Colonic mucosa (tissue), 4 donors: ENCODE measurements at regions not wholly inside any gene's neighbourhood (a gene's known extent, or its start where the extent isn't known, plus 50 kb on each side); places are given as distances from the start of the nearest gene placed in this dataset.

Experiments
- DNase-seq: peaks from one replicate; pipeline ENCODE4 v3.0.0-alpha.2; 2020
- H3K27ac ChIP-seq: fragments of 200-600 bp; one replicate; pipeline ENCODE4 v1.8.0; 2021
- H3K27me3 ChIP-seq: fragments of 200-600 bp; one replicate; pipeline ENCODE4 v1.8.0; 2021
- H3K36me3 ChIP-seq: fragments of 200-600 bp; one replicate; pipeline ENCODE4 v1.8.0; 2021
- H3K4me1 ChIP-seq: fragments of 200-600 bp; one replicate; pipeline ENCODE4 v1.8.0; 2021; ENCODE audit warnings: mild to moderate bottlenecking
- H3K4me3 ChIP-seq: fragments of 200-600 bp; one replicate; pipeline ENCODE4 v1.8.0; 2021
- H3K9ac ChIP-seq, 2 donors: one replicate each; pipeline ENCODE4 v1.7.0; 2013; ENCODE audit warnings: control low read depth in 2 of 2, low read depth in 2 of 2, low read length in 2 of 2
- H3K9me3 ChIP-seq: fragments of 200-600 bp; one replicate; pipeline ENCODE4 v1.8.0; 2021
- CTCF ChIP-seq: fragments of 200-600 bp; IDR thresholded peaks from one replicate; pipeline ENCODE4 v1.8.0; 2022; ENCODE audit warnings: antibody characterized with exemption, mild to moderate bottlenecking
- intact Hi-C: fragments of 100-400 bp; cut with DNase I; formaldehyde crosslinking; loops from one replicate; pipeline ENCODE4 v1.14.1; 2022
- donor health status: healthy.
- donor health status: DM: no; HTN: no; CAD: no.
- donor health status: DM: no; HTN: no; CAD: no.

- Histone ChIP-seq H3K4me3 (no peak overlapping the region), H3K27ac (no peak overlapping the region), H3K27me3 (no peaks in the 10 kb centered on the region), H3K9ac (no peak overlapping the region), H3K4me1 (no peaks in the 10 kb centered on the region), H3K36me3 (no peaks in the 10 kb centered on the region), H3K9me3 (no peaks in the 10 kb centered on the region)
- DNase-seq: no peak
- intact Hi-C loops: loop anchor here (5.0 kb wide), 1 partner anchor 94 kb away; no protein-coding TSS in a partner anchor
- no peak for TF ChIP-seq CTCF
Measured at GRCh38 chr7:98748090-98748489, 121.7 kb downstream of the TMEM130 start.

DNA sequence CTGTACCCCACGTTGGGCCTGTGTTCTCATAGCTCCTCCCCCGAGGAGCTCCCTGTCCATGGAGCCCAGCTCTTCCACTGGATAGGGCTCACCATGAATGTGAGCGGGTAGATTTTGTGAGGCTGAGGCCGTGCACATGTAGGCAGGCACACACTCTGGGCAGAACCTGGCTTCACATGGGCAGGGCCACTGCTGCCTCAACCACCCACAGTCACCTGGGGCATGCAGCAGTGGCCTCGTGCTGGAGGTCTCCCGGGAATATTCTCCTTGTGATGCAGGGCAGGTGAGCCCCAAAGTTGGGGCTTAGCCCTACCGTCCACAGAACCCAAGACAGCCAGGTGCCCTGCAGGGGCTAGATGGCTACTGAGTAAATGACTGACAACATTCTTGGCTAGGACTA lies 116.6 kb downstream of the TMEM130 start:
- intact Hi-C loops: no loop called here
- Histone ChIP-seq H3K9ac (no peak overlapping the region), H3K36me3 (no peaks in the 10 kb centered on the region), H3K9me3 (no peaks in the 10 kb centered on the region), H3K4me3 (no peak overlapping the region), H3K27me3 (no peaks in the 10 kb centered on the region), H3K27ac (no peak overlapping the region), H3K4me1 (no peaks in the 10 kb centered on the region)
- TF ChIP-seq CTCF: no peak
- DNase-seq: no peak

DNA sequence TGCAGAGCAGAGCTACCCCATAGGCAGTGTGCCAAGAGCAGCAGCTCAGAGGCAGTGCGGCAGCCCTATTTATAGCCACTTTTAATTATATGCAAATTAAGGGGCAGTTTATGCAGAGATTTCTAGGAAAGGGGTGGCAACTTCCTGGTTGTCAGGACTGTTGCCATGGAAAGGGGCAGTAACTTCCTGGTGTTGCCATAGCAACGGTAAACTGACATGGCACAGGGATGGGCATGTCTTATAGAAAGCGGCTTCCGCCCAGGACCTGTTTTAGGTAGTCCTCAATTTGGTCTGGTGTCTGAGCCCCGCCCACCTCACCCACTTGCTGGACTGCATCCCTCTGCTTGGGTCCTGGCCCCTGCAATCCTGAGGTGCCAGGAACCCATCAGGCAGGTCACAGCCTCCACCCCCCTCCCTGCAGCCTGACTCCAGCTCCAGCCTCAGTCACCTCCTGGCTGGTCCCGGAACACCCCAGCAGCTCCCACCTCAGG lies 115.8 kb downstream of the TMEM130 start:
- Histone ChIP-seq H3K9ac (no peak overlapping the region), H3K4me3 (no peak overlapping the region), H3K27ac (no peak overlapping the region), H3K4me1 (no peaks in the 10 kb centered on the region), H3K36me3 (no peaks in the 10 kb centered on the region), H3K27me3 (no peaks in the 10 kb centered on the region), H3K9me3 (no peaks in the 10 kb centered on the region)
- no peak for DNase-seq
- no peak for TF ChIP-seq CTCF
- intact Hi-C loops: no loop called here

DNA sequence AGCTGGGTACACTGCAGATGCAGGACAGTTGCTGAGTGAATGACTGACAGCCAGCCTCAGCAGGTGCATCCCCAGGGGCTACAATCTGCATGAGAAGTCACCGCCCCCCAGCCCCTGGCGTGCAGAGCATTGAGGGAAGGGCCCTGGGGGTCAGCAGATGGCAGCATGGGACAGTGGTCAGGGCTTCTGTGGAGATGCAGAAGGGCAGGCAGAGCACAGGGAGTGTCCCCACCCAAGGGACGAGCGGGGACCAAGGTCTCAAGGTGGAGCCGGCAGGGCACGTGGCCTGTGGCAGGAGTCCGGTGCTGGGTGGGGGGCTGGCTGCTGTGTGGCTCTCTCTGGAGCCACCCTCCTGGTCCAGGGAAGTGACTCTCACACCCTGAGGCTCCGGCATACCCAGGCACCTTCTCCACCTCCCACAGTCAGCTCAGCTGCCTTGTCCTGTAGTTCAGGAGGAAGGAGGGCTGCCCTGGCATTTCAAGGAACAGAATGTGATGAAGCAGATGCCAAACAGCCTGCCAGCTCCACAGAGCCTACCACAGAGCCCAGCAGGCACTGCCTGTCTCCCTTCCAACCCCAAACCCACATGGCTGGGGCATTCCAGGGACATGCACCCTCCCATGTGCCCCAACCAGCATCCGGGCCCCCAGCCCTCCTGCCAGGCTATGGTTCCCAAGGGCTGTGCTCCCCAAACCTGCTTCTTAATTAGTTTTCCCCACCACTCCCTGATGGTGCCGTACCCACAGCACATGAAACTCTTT lies 114.5 kb downstream of the TMEM130 start:
- Histone ChIP-seq H3K4me1 (no peaks in the 10 kb centered on the region), H3K27ac (no peak overlapping the region), H3K9me3 (no peaks in the 10 kb centered on the region), H3K9ac (no peak overlapping the region), H3K27me3 (no peaks in the 10 kb centered on the region), H3K4me3 (no peak overlapping the region), H3K36me3 (no peaks in the 10 kb centered on the region)
- DNase-seq: no peak
- intact Hi-C loops: no loop called here
- TF ChIP-seq CTCF: no peak

- H3K27me3 ChIP-seq: no peaks in the 10 kb centered on the region
- H3K9me3 ChIP-seq: no peaks in the 10 kb centered on the region
- DNase-seq: no peak
- intact Hi-C loops: no loop called here
- H3K9ac ChIP-seq: no peak overlapping the region
- H3K4me1 ChIP-seq: no peaks in the 10 kb centered on the region
- H3K27ac ChIP-seq: no peak overlapping the region
- H3K4me3 ChIP-seq: no peak overlapping the region
- no peak for TF ChIP-seq CTCF
- no peaks in the 10 kb centered on the region for H3K36me3 ChIP-seq
Measured at GRCh38 chr7:98758157-98758556, 111.7 kb downstream of the TMEM130 start.
